ENCODE measurements at regions not wholly inside any gene's neighbourhood (a gene's known extent, or its start where the extent isn't known, plus 50 kb on each side); places are given as distances from the start of the nearest gene placed in this dataset.
"Not testable (repeated sequence)": the region's sequence is repeated elsewhere in the genome, so short reads cannot be mapped to it uniquely, and the experiment has no call there.

DNA sequence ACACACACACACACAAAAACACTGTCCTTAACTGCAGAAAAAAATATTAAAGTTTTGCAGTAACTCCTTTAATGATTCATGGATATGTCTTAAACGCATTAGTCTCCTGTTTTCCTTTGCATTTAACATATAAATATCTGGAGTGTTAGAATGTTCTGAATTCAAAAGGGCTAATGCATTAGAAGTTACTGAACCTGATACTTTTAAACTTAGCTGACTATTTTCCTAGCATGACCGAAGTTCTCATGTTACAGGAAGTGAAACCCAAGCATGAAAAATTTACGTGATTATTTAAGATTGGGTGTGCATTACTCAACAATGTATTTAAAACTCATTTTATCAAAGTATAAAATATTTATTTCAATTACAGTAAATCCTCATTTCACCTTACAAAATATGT is 791.2 kb downstream of the FLRT2 start (continued):
- TF ChIP-seq REST (IDR thresholded peaks at IDR 0.05; ENCODE audit: unreplicated experiment) (no peak), STAT1 (IDR thresholded peaks at IDR 0.05; ENCODE audit: unreplicated experiment) (no peak)

- H3K4me1 ChIP-seq (ENCODE audit: insufficient read depth); H3K79me2 ChIP-seq (replicated peaks; ENCODE audit: insufficient read depth); H3K9me2 ChIP-seq (ENCODE audit: insufficient read depth); H4K20me1 ChIP-seq (replicated peaks; ENCODE audit: insufficient read depth); H3K4me2 ChIP-seq; DNase-seq (ENCODE audit: low spot score); H3K27ac ChIP-seq (ENCODE audit: low read depth); H3F3A ChIP-seq (replicated peaks; ENCODE audit: low read depth); H3K27ac Mint-ChIP-seq; H3K4me1 Mint-ChIP-seq; H3K27me3 ChIP-seq (ENCODE audit: insufficient read depth); ATAC-seq; H3K27me3 Mint-ChIP-seq (ENCODE audit: insufficient read depth, low read depth, poor library complexity); H3K36me3 Mint-ChIP-seq (ENCODE audit: low read depth); H3K9me3 Mint-ChIP-seq; H3K36me3 ChIP-seq (ENCODE audit: insufficient read depth); H3K4me3 Mint-ChIP-seq: not testable (repeated sequence)
- Histone ChIP-seq H3K4me3 (peak overlapping the region; percentile 20; the same call in 1 of the 2 replicates), H2AFZ (peak overlapping the region; percentile 83; the same call in 1 of the 2 replicates)
Observed at GRCh38 chr14:86312154-86312665, 782.3 kb downstream of the FLRT2 start.

DNA sequence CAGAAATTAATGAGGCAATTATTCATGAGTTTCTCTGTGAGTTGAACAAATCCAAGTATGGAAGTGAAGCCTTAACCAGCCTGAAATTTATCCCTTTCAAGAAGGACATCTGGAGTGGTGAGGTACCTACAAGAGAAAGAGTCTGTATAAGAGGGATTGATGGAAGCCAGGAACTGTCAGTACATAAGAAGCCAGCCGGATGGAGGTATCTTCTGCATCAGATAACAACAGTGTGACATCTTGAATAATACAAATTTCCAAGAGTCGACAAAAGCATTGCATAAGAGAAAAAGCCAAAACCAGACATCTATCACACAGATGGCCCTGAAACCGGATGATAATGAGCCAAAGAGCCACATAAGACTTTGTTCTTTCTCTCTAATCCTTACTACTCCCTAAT is 781.2 kb downstream of the FLRT2 start:
- Mint-ChIP-seq H3K36me3 (ENCODE audit: low read depth) (no peaks in the 10 kb centered on the region; the same call in 2 of the 3 replicates), H3K9me3 (peaks cover 8% of the 10 kb centered on the region; the same call in 2 of the 3 replicates), H3K27ac (no peak overlapping the region), H3K27me3 (ENCODE audit: insufficient read depth, low read depth, poor library complexity) (peaks cover 2% of the 10 kb centered on the region), H3K4me1 (no peaks in the 10 kb centered on the region; the same call in 2 of the 3 replicates), H3K4me3 (no peak overlapping the region)
- no peaks in the 10 kb centered on the region for H4K20me1 ChIP-seq (replicated peaks; ENCODE audit: insufficient read depth)
- H3K27ac ChIP-seq (ENCODE audit: low read depth) = no peak overlapping the region
- H3K27me3 ChIP-seq (ENCODE audit: insufficient read depth) = no peaks in the 10 kb centered on the region
- DNase-seq (ENCODE audit: low spot score) (no peak), ATAC-seq (no peak)
- no peaks in the 10 kb centered on the region for H3K79me2 ChIP-seq (replicated peaks; ENCODE audit: insufficient read depth)
- no peak overlapping the region for H2AFZ ChIP-seq
- no peak overlapping the region for H3K4me3 ChIP-seq
- H3F3A ChIP-seq (replicated peaks; ENCODE audit: low read depth) = no peaks in the 10 kb centered on the region
- no peak overlapping the region for H3K4me2 ChIP-seq
- H3K9me2 ChIP-seq (ENCODE audit: insufficient read depth) = 0 out of 2 replicates have a peak, but pooled peaks cover 8% of the 10 kb centered on the region
- no peaks in the 10 kb centered on the region for H3K36me3 ChIP-seq (ENCODE audit: insufficient read depth)
- H3K4me1 ChIP-seq (ENCODE audit: insufficient read depth) = no peaks in the 10 kb centered on the region
- TF ChIP-seq ETS1 (IDR thresholded peaks at IDR 0.05) (no peak), REST (IDR thresholded peaks at IDR 0.05; ENCODE audit: unreplicated experiment) (no peak), ZNF331 (CRISPR knock-in tag; IDR thresholded peaks at IDR 0.05; ENCODE audit: low read depth) (no peak), EZH2phosphoT487 (IDR thresholded peaks at IDR 0.05; ENCODE audit: unreplicated experiment) (no peak), ZNF114 (CRISPR knock-in tag; IDR thresholded peaks at IDR 0.05) (no peak), JUNB (IDR thresholded peaks at IDR 0.05; ENCODE audit: unreplicated experiment) (no peak)
- TF ChIP-seq, protein P1, sequence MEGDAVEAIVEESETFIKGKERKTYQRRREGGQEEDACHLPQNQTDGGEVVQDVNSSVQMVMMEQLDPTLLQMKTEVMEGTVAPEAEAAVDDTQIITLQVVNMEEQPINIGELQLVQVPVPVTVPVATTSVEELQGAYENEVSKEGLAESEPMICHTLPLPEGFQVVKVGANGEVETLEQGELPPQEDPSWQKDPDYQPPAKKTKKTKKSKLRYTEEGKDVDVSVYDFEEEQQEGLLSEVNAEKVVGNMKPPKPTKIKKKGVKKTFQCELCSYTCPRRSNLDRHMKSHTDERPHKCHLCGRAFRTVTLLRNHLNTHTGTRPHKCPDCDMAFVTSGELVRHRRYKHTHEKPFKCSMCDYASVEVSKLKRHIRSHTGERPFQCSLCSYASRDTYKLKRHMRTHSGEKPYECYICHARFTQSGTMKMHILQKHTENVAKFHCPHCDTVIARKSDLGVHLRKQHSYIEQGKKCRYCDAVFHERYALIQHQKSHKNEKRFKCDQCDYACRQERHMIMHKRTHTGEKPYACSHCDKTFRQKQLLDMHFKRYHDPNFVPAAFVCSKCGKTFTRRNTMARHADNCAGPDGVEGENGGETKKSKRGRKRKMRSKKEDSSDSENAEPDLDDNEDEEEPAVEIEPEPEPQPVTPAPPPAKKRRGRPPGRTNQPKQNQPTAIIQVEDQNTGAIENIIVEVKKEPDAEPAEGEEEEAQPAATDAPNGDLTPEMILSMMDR (conservative IDR thresholded peaks at IDR 0.05; ENCODE audit: low read depth in 2 of 2) = no peak

All from GM23338 (cell line).